Brain microvascular endothelial cell (primary cell): ENCODE measurements at regions not wholly inside any gene's neighbourhood (a gene's known extent, or its start where the extent isn't known, plus 50 kb on each side); places are given as distances from the start of the nearest gene placed in this dataset.

Experiments used
- DNase-seq: peaks from one replicate; pipeline ENCODE4 v3.0.0-alpha.2; 2020
- H3K27ac ChIP-seq: fragments of 250-450 bp; sonication (Bioruptor Pico); 2 replicates; pipeline ENCODE4 v1.5.1; 2020; ENCODE audit warnings: mild to moderate bottlenecking, moderate library complexity
- H3K27me3 ChIP-seq: fragments of 250-450 bp; sonication (Bioruptor Pico); replicated peaks from 2 replicates; pipeline ENCODE4 v1.5.1; 2020; ENCODE audit warnings: mild to moderate bottlenecking
- H3K36me3 ChIP-seq: fragments of 250-450 bp; sonication (Bioruptor Pico); replicated peaks from 2 replicates; pipeline ENCODE4 v1.5.1; 2020; ENCODE audit warnings: mild to moderate bottlenecking
- H3K4me3 ChIP-seq: 2 replicates; pipeline ENCODE4 v1.5.1; 2011; ENCODE audit warnings: low read depth, mild to moderate bottlenecking, control low read depth, low read length, moderate library complexity
- in situ Hi-C: cut with HindIII; loops from 2 replicates; pipeline ENCODE4 v1.10.0; 2017; ENCODE audit warnings: low sequenced_read_pairs, low pct_ligation_motif_present
- TF ChIP-seq, protein P1 (sequence below): IDR thresholded peaks from 2 replicates; pipeline ENCODE4 v1.5.1; 2011; ENCODE audit warnings: low read depth, mild to moderate bottlenecking, moderate library complexity, low read length, control low read depth, inconsistent platforms; ENCODE audit errors: missing control alignments

DNA sequence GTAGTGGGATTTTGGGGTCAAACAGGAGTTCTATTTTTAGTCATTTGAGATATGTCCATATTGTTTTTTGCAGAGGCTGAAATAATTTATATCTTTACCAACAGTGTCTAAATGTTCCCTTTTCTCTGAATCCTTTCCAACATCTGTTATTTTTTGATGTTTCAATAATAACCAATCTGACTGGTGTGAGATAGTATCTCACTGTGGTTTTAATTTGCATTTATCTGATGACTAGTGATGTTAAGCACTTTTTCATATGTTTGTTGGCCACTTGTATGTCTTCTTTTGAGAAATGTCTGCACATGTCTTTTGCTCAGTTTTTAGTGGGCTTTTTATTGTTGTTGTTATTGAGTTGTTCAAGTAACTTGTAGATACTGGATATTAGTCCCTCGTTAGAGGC lies 1325.0 kb downstream of the BRINP3 start:
- in situ Hi-C loops, result no loop called here
- TF ChIP-seq, protein P1, sequence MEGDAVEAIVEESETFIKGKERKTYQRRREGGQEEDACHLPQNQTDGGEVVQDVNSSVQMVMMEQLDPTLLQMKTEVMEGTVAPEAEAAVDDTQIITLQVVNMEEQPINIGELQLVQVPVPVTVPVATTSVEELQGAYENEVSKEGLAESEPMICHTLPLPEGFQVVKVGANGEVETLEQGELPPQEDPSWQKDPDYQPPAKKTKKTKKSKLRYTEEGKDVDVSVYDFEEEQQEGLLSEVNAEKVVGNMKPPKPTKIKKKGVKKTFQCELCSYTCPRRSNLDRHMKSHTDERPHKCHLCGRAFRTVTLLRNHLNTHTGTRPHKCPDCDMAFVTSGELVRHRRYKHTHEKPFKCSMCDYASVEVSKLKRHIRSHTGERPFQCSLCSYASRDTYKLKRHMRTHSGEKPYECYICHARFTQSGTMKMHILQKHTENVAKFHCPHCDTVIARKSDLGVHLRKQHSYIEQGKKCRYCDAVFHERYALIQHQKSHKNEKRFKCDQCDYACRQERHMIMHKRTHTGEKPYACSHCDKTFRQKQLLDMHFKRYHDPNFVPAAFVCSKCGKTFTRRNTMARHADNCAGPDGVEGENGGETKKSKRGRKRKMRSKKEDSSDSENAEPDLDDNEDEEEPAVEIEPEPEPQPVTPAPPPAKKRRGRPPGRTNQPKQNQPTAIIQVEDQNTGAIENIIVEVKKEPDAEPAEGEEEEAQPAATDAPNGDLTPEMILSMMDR, result no peak
- Histone ChIP-seq H3K27ac (no peak overlapping the region), H3K36me3 (no peaks in the 10 kb centered on the region), H3K4me3 (no peak overlapping the region), H3K27me3 (no peaks in the 10 kb centered on the region)
- DNase-seq, result no peak

DNA sequence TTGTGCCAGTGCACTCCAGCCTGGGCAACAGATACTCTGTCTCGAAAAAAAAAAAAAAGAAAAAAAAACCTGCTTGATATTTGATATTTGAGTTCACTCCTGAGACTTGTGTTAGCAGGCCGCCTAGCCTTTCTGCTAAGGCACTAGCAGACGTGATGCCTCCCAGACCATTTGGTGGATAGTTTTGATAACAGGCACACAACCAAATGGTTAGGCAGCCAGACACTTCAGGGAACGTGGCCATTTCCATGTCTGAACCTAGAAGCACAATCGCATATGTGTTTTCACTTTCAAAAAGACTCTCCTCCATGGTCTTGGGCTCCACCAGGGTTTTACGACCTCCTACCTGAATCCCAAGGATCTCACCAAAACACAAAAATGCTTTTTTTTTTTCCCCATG lies 1319.5 kb downstream of the BRINP3 start:
- DNase-seq, result no peak
- Histone ChIP-seq H3K36me3 (no peaks in the 10 kb centered on the region), H3K27ac (no peak overlapping the region), H3K4me3 (no peak overlapping the region), H3K27me3 (no peaks in the 10 kb centered on the region)
- TF ChIP-seq, protein P1, result no peak
- in situ Hi-C loops, result no loop called here

DNA sequence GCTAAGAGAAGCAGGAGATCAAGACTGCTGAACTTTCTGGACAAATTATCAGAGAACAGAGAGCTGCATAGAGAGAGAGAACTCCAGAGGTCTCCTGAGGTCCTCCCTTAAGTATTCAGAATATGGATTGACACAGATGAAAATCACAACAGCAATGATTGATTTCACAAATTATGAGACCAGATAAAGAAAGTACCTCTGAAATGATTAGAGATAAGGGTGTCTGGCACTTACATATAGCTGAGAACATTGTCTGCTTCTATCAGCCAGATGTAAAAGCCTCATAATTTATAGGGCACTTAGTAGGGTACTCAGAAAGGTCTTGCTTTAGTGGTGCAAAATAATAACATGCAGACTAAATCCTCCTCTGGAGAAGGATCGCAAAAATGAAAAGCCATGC lies 1301.8 kb downstream of the BRINP3 start:
- Histone ChIP-seq H3K4me3 (no peak overlapping the region), H3K27me3 (no peaks in the 10 kb centered on the region), H3K36me3 (no peaks in the 10 kb centered on the region), H3K27ac (no peak overlapping the region)
- in situ Hi-C loops, result no loop called here
- TF ChIP-seq, protein P1, result no peak
- no peak for DNase-seq

DNA sequence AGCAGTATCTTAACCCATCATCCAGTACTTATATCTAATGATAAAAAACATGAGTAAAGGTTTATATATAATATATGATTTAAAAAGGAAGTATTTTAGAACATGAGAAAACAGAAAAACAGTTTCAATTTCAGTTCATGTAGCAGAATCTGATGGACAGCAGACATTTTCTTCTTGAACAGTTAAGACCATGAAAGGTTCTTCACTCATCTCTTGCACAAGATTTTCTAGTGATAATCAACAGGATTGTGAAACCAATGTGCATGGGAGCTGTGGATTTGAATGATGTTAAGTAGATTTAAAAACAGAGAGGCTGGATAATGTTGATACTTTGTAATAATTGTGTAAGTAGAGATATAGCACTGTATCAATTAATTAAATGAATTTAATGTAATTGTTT lies 1297.6 kb downstream of the BRINP3 start:
- H3K36me3 ChIP-seq, result no peaks in the 10 kb centered on the region
- no peak for DNase-seq
- no peak overlapping the region for H3K4me3 ChIP-seq
- TF ChIP-seq, protein P1, result no peak
- no peak overlapping the region for H3K27ac ChIP-seq
- H3K27me3 ChIP-seq, result no peaks in the 10 kb centered on the region
- in situ Hi-C loops, result no loop called here

DNA sequence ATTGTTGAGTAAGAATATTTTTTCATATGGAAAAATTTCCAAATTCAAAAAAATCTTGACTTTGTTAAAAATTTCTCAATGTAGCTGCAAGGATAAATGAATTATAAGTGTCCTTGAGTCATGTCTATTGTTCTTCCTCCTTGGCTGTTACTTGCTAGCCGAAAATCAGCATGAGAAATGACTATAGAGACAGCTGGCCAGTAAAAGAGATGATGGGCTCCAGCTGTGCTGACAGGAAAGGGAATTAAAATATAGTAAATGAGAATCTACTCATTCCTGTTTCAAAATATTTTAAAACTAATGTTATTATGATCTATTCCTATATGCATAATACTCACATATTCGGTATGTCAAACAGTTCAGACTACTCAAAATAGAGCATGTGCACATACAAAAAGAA lies 1292.6 kb downstream of the BRINP3 start:
- Histone ChIP-seq H3K27ac (no peak overlapping the region), H3K4me3 (no peak overlapping the region), H3K36me3 (no peaks in the 10 kb centered on the region), H3K27me3 (no peaks in the 10 kb centered on the region)
- TF ChIP-seq, protein P1, result no peak
- no peak for DNase-seq
- in situ Hi-C loops, result no loop called here

DNA sequence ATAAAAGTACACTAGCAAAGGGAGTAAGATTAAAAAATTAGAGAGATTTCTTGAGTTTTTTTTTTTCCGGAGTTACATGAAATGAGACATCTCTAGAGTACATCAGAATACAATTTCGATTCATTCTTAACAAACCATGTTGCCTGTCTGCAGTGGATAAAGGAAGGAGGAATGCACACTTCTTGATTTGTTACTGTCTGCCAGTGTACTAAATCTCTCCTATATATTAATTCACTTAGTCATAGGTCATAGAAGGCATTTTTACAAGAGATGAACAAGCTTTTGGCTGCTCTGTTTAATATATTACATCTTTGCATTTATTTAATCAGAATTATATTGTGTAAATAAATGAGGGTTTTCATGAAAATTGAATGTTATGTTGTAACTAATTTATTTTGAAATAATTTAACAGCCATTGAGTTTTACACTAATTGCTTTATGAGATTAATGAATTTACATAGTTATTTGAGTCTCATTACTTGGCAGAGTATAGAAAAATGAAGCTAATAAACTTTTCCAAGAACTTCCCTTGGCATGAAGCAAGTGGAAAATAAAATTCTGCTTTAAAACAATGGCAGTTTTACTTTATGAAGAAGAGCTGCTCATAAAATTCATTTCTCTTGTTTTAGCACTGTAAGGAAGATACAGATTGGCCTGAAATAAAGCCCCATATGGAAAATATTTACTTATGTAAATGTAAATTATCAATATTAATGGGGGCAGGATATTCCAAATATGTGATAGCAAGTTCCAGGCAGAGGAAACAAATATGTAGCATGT lies 1284.7 kb downstream of the BRINP3 start:
- Histone ChIP-seq H3K27me3 (no peaks in the 10 kb centered on the region), H3K4me3 (no peak overlapping the region), H3K36me3 (no peaks in the 10 kb centered on the region), H3K27ac (no peak overlapping the region)
- in situ Hi-C loops, result no loop called here
- TF ChIP-seq, protein P1, result no peak
- DNase-seq, result no peak
